ENCODE measurements at regions not wholly inside any gene's neighbourhood (a gene's known extent, or its start where the extent isn't known, plus 50 kb on each side); places are given as distances from the start of the nearest gene placed in this dataset.

DNA sequence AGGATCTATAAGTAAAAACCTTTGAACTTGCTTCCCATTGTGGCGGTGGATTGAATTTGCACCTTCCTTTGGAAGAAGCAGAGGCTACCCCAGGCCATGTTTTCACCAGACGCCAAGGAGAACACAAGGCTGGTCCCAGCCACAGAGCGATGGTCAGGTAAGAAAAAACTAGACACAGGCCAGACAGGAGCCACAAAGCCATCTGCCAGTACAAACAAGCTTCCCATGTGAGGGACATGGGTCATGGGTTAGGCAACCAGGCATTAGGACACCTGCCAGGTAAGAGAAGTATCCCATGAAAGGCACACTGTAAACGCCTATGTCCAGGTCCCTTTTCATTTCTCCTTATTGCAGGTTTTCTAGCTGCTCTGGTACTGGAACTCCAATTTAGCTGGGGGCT lies 190.2 kb downstream of the KLF13 start:
- Mint-ChIP-seq H3K9me3 (no peaks in the 10 kb centered on the region), H3K4me3 (no peak overlapping the region), H3K27me3 (ENCODE audit: low read depth) (no peaks in the 10 kb centered on the region), H3K27ac (ENCODE audit: unreplicated experiment) (no peak overlapping the region), H3K36me3 (ENCODE audit: low read depth) (no peaks in the 10 kb centered on the region), H3K4me1 (peaks cover 2% of the 10 kb centered on the region)
- TF ChIP-seq, protein P1, sequence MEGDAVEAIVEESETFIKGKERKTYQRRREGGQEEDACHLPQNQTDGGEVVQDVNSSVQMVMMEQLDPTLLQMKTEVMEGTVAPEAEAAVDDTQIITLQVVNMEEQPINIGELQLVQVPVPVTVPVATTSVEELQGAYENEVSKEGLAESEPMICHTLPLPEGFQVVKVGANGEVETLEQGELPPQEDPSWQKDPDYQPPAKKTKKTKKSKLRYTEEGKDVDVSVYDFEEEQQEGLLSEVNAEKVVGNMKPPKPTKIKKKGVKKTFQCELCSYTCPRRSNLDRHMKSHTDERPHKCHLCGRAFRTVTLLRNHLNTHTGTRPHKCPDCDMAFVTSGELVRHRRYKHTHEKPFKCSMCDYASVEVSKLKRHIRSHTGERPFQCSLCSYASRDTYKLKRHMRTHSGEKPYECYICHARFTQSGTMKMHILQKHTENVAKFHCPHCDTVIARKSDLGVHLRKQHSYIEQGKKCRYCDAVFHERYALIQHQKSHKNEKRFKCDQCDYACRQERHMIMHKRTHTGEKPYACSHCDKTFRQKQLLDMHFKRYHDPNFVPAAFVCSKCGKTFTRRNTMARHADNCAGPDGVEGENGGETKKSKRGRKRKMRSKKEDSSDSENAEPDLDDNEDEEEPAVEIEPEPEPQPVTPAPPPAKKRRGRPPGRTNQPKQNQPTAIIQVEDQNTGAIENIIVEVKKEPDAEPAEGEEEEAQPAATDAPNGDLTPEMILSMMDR (conservative IDR thresholded peaks at IDR 0.05), result no peak
- DNase-seq (ENCODE audit: low read depth, low spot score), result no peak

DNA sequence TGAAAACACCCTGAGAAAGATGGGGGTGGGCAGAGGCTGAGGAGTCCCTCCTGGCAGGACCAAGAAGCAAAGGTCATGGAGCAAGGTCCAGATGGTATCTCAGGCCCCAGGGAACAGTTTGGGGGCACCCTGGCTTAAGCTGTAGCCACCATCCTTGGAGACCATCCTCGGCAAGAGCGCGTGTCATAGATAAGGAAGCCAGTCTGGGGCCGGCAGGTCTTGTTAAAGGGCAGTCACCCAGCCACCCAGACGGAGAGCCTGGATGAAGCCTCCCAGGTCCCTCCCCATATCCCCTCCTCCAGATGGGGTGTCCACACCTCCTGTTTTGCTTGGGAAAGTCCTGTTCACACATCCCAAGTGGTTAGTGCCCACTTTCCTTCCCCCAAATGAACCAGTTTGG lies 191.1 kb downstream of the KLF13 start:
- TF ChIP-seq, protein P1 (conservative IDR thresholded peaks at IDR 0.05), result no peak
- no peaks in the 10 kb centered on the region for H3K36me3 Mint-ChIP-seq (ENCODE audit: low read depth)
- no peak overlapping the region for H3K4me3 Mint-ChIP-seq
- no peaks in the 10 kb centered on the region for H3K27me3 Mint-ChIP-seq (ENCODE audit: low read depth)
- no peak overlapping the region for H3K27ac Mint-ChIP-seq (ENCODE audit: unreplicated experiment)
- no peak for DNase-seq (ENCODE audit: low read depth, low spot score)
- no peaks in the 10 kb centered on the region for H3K9me3 Mint-ChIP-seq
- H3K4me1 Mint-ChIP-seq, result peaks cover 4% of the 10 kb centered on the region

DNA sequence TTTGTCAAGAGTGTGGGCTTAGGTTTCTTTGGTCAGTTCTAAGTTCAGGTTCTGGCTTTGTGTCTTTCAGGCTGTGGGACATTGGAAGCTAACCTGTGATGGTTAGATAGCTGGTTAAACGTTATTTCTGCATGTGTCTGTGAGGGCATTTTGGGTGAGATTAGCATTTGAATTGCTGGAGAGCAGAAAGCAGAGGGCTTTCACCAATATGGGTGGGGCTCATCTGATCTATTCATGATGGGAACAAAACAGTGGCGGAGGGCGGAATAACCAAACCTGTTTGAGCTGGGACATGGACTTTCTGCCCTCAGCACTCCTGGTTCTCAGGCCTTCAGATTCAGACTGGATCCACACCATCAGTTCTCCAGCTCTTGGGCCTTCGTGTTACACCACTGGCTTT lies 195.4 kb downstream of the KLF13 start:
- Mint-ChIP-seq H3K27ac (ENCODE audit: unreplicated experiment) (no peak overlapping the region), H3K4me1 (peaks cover 4% of the 10 kb centered on the region), H3K27me3 (ENCODE audit: low read depth) (no peaks in the 10 kb centered on the region), H3K4me3 (no peak overlapping the region), H3K36me3 (ENCODE audit: low read depth) (no peaks in the 10 kb centered on the region), H3K9me3 (no peaks in the 10 kb centered on the region)
- DNase-seq (ENCODE audit: low read depth, low spot score), result no peak
- TF ChIP-seq, protein P1 (conservative IDR thresholded peaks at IDR 0.05), result no peak

DNA sequence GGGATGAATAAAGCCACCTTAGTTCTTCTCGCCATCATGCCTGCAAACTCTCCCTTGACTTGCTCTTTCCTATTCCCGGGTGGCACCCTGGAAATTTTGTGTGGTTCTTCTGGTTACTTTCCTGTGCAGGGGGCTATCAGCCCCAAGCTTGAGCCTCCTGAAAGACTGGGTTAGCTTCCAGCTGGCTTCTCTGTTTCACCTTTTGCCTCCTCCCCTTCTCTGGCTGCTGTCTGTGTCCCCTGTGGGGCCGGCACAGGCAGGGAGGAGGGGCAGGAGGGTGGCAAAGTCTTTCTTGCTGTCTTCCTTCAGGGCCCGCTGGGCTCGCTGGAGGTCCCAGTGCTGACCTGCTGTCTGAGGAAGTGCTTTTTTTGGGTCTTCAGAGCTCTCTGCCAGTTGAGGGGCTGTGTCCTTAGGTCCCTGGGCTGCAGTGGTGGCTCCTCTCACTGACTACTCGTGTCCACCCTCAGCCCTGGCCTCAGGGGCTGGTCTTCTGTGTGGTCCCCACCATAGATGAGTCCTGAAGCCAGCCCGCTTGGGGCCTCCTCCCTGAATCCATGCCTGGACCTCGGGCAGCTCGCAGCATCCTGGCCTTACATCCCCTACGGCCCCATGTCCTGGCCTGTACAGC lies 196.5 kb downstream of the KLF13 start:
- no peak overlapping the region for H3K4me3 Mint-ChIP-seq
- DNase-seq (ENCODE audit: low read depth, low spot score), result no peak
- no peaks in the 10 kb centered on the region for H3K9me3 Mint-ChIP-seq
- TF ChIP-seq, protein P1 (conservative IDR thresholded peaks at IDR 0.05), result no peak
- H3K4me1 Mint-ChIP-seq, result peaks cover 4% of the 10 kb centered on the region
- no peaks in the 10 kb centered on the region for H3K36me3 Mint-ChIP-seq (ENCODE audit: low read depth)
- no peaks in the 10 kb centered on the region for H3K27me3 Mint-ChIP-seq (ENCODE audit: low read depth)
- H3K27ac Mint-ChIP-seq (ENCODE audit: unreplicated experiment), result peak overlapping the region; percentile 78

DNA sequence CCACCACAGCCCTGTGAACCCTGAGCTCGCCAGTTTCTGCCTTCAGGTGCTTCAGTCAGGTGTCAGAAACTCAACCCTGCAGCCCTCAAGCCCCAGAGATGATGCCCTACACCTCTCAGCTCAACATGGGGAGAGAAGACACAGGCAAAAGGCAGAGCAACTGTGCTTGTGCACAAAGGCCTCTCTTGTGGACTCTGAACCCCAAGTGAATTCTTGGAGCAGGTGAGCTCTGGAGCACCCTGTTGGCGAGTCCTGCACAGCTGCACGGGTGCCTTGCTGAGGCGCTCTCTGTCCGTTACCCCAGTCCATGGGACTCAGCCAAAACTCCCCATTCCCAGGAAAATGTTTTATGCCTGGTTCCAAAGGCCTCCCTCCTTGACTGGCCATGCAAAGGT lies 197.0 kb downstream of the KLF13 start:
- Mint-ChIP-seq H3K27ac (ENCODE audit: unreplicated experiment) (no peak overlapping the region), H3K36me3 (ENCODE audit: low read depth) (no peaks in the 10 kb centered on the region), H3K27me3 (ENCODE audit: low read depth) (no peaks in the 10 kb centered on the region), H3K4me1 (peaks cover 6% of the 10 kb centered on the region), H3K4me3 (no peak overlapping the region), H3K9me3 (no peaks in the 10 kb centered on the region)
- TF ChIP-seq, protein P1 (conservative IDR thresholded peaks at IDR 0.05), result no peak
- DNase-seq (ENCODE audit: low read depth, low spot score), result no peak

Data from neural crest cell (in vitro differentiated cells).